HG03066 (cell line): ENCODE measurements at regions not wholly inside any gene's neighbourhood (a gene's known extent, or its start where the extent isn't known, plus 50 kb on each side); places are given as distances from the start of the nearest gene placed in this dataset.
"Not testable (repeated sequence)": the region's sequence is repeated elsewhere in the genome, so short reads cannot be mapped to it uniquely, and the experiment has no call there.

Experiments
- ATAC-seq: cut with Tn5 transposase; IDR thresholded peaks from one replicate; pipeline ENCODE4 v1.9.1; 2021; ENCODE audit warnings: low read depth; ENCODE audit not compliant: unreplicated experiment

GRCh38 chr10:83994325-83994724 is 145.0 kb upstream of the GHITM start:
- ATAC-seq = no peak

DNA sequence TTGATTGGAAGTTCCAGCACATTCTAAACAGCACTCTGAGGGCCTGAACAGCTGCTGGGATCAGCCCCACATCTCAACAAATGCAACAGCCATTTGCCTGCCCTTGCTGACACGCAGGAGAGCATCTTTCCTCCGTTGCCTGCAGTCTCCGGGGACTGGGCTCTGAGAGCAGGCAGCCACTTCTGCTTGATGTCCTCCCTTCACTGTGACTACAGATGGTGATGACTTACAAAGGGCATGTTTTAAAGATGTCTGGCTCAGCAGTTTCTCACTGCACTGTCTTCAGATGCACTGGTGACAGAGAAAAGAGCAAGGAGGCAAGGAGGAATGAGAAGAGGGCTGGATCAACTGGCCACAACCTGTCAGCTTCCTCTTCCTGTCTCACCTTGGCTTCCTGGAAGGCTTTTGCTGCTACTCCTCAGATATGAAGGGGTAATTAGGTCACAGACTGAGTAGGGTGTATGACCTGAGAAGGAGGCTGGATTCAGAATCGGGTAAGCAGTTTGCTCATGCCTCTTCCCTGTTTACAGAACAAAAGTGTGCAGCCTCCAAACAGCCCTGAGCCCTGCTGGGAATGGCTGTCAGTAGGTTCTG is 143.5 kb upstream of the GHITM start:
- ATAC-seq = no peak

- ATAC-seq = no peak
These were observed 135.1 kb upstream of the GHITM start for GRCh38 chr10:84004221-84004620.

DNA sequence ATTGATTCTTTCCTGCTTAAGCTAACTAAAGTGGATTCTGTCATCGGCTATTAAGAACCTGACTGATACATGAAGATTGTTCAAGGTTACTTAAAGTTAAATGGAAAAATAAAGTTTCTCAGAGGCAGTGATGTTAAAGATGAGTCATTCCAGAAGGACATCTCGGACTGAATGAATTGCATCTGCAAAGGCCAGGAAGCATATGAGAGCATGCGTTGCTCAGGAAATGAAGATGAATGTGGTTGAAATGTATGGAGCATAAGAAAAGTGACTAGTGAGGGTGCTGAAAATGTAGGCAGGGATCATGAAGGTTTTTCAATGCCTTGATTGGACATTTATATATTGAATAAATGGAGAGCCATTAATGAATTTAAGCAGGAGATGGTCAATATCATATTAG is 133.9 kb upstream of the GHITM start:
- ATAC-seq = no peak

DNA sequence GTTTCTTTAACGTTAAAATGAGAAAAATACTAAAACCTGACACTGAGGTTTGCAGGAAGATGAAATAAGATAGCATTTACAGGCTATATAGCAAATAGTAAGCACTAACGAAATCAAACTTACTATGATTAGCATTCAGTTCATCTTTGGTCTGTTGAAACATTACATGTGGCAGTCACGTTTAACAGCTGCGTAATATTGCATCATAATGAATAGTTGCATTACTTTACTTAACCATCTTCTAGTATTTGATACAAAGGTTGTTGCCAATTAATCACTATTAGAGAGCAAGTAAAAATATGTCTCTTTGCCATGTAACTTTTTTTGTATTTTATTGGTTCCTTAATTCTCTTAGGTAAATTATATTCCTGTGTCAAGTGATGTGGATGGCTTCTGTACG is 131.8 kb upstream of the GHITM start:
- no peak for ATAC-seq

- no peak for ATAC-seq
These were observed 130.4 kb upstream of the GHITM start for GRCh38 chr10:84008878-84009277.

DNA sequence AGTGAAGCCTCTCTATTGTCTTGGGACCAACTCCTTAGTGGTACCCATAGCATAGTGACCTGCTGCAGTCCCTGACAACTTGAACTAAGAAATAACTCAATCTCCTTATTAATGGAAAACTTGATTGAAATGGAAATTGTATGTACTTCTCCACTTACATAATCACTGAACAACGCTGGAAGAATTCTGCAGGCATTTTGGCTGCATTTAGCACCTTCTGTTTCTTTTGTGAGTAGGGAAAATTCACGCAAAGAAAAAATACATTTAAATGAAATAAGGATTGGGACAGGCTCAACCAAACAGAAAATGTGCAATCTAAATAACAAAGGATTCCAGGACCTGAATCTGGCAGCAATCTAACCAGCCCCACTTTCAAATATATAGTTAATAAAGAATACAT is 126.9 kb upstream of the GHITM start:
- ATAC-seq = no peak

DNA sequence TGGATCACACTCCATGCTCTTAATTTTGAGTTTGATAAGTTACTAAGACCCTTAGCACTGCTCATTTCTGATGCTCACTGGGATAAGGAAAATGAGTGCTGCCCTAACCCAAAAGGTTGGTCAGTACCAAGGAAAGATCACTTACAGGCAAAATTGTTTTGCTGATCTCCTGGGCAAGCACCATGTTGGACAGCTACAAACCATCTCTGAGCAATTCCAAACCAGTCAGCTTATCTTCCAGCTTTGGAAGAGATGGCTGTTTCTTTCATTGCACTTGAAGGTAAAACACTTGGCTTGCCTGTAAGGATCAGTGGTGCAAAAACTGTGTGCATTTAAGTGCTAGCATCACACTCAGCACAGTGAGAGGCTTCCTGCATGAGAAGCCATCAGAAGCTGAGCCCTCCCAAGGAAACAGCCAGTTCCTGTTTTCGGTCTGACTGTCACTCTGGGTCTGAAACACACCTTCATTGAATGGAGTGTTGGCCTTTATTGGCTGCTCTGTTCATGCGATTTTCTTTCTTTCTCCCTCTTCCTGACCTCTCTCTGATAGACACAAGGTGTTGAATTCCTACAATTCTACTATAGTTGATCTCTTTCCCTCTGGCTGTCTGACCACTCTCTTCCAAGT is 126.4 kb upstream of the GHITM start:
- ATAC-seq = peak; percentile 93

DNA sequence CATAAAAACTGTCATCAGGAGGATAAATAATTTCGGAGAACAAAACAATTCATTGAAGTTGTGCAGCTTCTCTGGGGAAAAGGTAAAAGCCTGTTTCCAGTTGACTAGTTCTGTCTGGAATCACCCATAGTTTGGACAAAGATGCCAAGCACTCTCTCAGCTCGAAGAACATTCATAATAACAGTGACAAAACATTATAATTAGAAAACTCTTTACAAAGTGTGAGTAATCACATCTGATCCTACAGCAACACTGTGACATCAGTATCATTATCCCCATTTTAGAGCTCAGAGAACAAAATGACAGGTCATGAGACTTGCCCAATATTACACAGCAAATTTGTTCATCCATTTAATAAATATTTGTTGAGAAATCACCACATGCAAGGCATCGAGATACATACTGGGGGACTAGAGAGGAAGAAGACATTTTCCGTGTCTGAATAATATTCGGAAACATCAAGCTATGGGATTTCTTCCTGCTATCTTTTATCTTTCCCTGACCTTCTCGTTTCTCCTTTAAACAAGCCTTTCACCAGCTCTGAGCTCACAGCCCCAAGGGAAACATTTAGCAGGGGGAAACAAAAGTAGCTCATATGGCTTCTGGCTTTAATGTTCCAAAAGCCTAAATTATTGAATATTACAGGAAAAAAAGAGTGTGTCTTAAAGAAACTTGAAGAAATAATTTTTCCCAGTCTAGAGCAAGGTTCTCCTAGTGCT is 123.3 kb upstream of the GHITM start:
- no peak for ATAC-seq

DNA sequence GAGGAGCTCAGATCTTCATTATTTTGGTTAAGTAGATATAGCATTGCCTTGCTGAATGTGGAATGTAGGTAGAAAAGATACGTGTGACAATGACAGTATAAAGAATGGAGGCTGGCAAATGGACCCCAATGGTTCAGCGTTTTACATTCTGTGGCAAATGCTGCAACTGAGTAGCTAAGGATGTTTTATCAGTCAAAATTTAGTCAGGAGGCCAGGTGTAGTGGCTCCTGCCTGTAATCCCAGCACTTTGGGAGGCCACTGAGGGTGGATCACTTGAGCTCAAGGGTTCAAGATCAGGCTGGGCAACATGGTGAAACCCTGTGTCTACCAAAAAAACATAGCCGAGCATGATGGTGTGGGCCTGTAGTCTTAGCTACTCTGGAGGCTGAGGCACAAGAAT is 120.5 kb upstream of the GHITM start:
- no peak for ATAC-seq

GRCh38 chr10:84019854-84020458 is 119.4 kb upstream of the GHITM start:
- ATAC-seq = not testable (repeated sequence)

GRCh38 chr10:84026821-84027257 is 112.5 kb upstream of the GHITM start:
- ATAC-seq = no peak

DNA sequence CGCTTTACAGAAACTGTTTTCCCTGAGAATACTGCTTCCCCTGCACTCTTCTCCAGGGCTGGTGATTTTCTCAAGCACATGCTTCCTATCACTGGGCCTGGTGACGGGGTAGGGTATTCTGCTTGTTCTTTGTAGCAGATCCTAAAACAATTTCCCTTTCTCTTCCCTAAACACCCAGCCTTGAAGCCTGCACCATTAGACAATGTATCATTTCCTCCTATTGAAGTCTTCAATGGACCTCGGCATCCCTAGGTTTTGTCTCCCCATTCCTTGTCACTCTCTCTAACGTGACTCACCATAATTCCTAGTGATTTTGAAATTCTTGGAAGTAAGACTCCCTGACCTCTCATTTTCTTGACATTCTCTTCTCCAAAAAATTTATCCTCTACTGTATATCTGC is 109.5 kb upstream of the GHITM start:
- no peak for ATAC-seq

DNA sequence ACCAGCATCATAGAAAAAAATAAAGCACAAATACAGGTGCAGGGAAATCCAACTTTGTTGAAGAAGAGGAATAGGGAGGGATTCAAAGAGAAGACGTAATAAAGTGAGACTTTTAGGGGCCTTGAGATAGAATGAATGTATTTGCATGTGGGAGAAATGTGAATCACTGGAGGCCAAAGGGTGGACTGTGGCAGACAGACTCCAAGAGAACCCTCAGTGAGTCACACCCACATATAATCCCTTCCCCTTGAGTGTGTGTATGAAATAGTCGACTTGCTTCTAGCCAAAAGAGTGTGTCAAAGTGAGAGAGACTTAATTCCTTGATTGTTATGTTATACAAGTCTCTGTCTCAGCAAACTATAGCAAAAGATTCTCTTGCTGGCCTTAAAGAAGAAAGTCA is 101.3 kb upstream of the GHITM start:
- no peak for ATAC-seq

DNA sequence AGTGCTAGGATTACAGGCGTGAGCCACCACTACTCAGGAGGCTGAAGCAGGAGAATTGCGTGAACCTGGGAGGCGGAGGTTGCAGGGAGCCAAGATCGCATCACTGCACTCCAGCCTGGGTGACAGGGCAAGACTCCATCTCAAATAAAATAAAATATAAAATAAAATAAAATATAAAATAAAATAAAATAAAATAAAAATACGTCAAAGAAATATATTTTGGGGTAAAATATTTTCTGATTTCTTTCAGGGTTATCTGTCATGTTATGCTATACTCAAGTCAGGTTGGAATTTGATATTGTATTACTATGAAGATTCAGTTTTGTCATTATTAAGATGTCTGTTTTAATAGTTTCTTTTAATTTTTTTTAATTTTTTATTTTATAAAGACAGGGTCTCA is 99.4 kb upstream of the GHITM start:
- no peak for ATAC-seq

- ATAC-seq = no peak
These were observed 91.9 kb upstream of the GHITM start for GRCh38 chr10:84047258-84048010.

DNA sequence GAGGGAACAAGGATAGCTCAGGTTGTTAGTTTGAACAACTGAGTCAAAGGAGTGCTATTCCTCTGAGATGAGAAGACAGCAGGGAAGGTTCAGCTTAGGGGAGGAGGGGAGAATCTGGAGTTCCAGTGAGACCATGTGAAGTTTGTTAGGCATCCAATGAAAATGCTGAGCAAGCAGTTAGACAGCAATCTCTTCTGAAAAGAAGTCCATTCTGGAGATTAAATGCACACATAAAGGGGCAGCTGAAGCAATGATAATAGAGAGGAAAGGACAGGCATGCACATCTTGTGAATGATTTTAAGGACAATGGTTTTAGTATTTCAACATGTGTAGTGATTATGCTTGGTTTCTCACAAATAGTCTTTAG is 89.7 kb upstream of the GHITM start:
- no peak for ATAC-seq

GRCh38 chr10:84053626-84054025 is 85.7 kb upstream of the GHITM start:
- ATAC-seq = no peak

- no peak for ATAC-seq
These were observed 84.6 kb upstream of the GHITM start for GRCh38 chr10:84054743-84055142.

DNA sequence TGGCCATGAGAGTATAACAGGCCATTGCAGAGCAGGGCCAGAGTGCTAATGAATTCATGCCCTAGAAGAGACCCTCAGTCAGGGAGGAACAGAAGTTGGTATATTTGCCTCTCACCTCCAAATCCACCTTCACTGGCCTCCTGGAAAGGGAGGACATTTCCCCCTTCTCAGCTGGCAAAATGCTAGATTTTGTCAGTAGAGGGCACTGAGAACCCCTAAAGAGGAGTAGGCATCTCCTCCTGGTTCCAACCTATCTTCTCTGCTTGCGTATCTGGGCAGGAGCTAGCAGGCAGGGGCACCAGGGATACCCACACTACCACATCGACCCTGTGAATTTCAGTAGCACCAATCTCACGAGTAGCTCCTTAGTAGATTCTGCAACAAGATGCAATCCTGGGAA is 79.8 kb upstream of the GHITM start:
- ATAC-seq = no peak

GRCh38 chr10:84063440-84063839 is 75.9 kb upstream of the GHITM start:
- ATAC-seq = no peak
